Testis (tissue), 2 donors: ENCODE measurements at regions not wholly inside any gene's neighbourhood (a gene's known extent, or its start where the extent isn't known, plus 50 kb on each side); places are given as distances from the start of the nearest gene placed in this dataset.

Source experiments
- POLR2A ChIP-seq: fragments of 450-650 bp; IDR thresholded peaks from one replicate; pipeline ENCODE4 v1.6.1; 2017; ENCODE audit warnings: antibody characterized with exemption, mild to moderate bottlenecking, moderate library complexity
- TF ChIP-seq, protein P1 (sequence below), 3 experiments: fragments of 450-650 bp in 2 of 3; fragments of 200-600 bp in 1 of 3; sonication (generic) in 1 of 3; IDR thresholded peaks; one replicate each; pipeline ENCODE4 v1.5.1; 2016 to 2019; ENCODE audit warnings: antibody characterized with exemption in 3 of 3, mild to moderate bottlenecking in 2 of 3, moderate library complexity in 1 of 3

DNA sequence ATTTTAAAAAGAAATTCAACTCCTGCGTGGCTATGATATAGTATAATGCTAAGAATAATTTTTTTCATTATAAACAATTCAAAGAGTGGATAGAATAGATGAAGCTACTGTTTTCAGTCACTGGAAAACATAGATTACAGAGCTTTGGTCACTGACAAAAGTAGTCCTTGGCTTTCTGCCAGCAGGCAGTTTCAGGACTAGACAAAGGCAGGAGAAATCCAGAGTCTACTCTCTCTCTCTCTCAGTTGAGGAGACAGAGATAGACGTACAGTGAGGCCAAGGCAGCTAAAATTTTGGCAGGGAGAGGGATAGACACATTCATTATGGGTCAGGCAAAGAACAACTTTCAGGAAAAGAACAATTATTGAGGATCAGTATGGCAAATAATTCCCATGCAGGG is 491.4 kb upstream of the CRIM1 start:
- no peak for TF ChIP-seq POLR2A
- TF ChIP-seq, protein P1, sequence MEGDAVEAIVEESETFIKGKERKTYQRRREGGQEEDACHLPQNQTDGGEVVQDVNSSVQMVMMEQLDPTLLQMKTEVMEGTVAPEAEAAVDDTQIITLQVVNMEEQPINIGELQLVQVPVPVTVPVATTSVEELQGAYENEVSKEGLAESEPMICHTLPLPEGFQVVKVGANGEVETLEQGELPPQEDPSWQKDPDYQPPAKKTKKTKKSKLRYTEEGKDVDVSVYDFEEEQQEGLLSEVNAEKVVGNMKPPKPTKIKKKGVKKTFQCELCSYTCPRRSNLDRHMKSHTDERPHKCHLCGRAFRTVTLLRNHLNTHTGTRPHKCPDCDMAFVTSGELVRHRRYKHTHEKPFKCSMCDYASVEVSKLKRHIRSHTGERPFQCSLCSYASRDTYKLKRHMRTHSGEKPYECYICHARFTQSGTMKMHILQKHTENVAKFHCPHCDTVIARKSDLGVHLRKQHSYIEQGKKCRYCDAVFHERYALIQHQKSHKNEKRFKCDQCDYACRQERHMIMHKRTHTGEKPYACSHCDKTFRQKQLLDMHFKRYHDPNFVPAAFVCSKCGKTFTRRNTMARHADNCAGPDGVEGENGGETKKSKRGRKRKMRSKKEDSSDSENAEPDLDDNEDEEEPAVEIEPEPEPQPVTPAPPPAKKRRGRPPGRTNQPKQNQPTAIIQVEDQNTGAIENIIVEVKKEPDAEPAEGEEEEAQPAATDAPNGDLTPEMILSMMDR (IDR thresholded peaks at IDR 0.05), result no peak
